GM21737 (cell line): ENCODE measurements at regions not wholly inside any gene's neighbourhood (a gene's known extent, or its start where the extent isn't known, plus 50 kb on each side); places are given as distances from the start of the nearest gene placed in this dataset.
"Not testable (repeated sequence)": the region's sequence is repeated elsewhere in the genome, so short reads cannot be mapped to it uniquely, and the experiment has no call there.

ENCODE experiments used
- ATAC-seq: cut with Tn5 transposase; IDR thresholded peaks from one replicate; pipeline ENCODE4 v1.9.1; 2021; ENCODE audit warnings: mild to moderate bottlenecking, moderate library complexity; ENCODE audit not compliant: unreplicated experiment

- ATAC-seq, result no peak
Observed at GRCh38 chr15:31217067-31217466, 109.6 kb upstream of the KLF13 start.

- ATAC-seq, result no peak
Observed at GRCh38 chr15:31217566-31218270, 108.9 kb upstream of the KLF13 start.

GRCh38 chr15:31219221-31219620 lies 107.4 kb upstream of the KLF13 start:
- ATAC-seq, result no peak

- no peak for ATAC-seq
Observed at GRCh38 chr15:31221936-31222515, 104.6 kb upstream of the KLF13 start.

GRCh38 chr15:31222773-31223341 lies 103.8 kb upstream of the KLF13 start:
- no peak for ATAC-seq

- no peak for ATAC-seq
Observed at GRCh38 chr15:31223478-31224350, 102.9 kb upstream of the KLF13 start.

- not testable (repeated sequence) for ATAC-seq
Observed at GRCh38 chr15:31224661-31225060, 102.0 kb upstream of the KLF13 start.

GRCh38 chr15:31225356-31225955 lies 101.2 kb upstream of the KLF13 start:
- ATAC-seq, result no peak

GRCh38 chr15:31226021-31226420 lies 100.6 kb upstream of the KLF13 start:
- no peak for ATAC-seq

GRCh38 chr15:31227235-31227634 lies 99.4 kb upstream of the KLF13 start:
- ATAC-seq, result no peak

- ATAC-seq, result no peak
Observed at GRCh38 chr15:31228011-31228484, 98.6 kb upstream of the KLF13 start.

- ATAC-seq, result peak; percentile 70
Observed at GRCh38 chr15:31228980-31229826, 97.4 kb upstream of the KLF13 start.

GRCh38 chr15:31230630-31231485 lies 95.8 kb upstream of the KLF13 start:
- ATAC-seq, result peak; percentile 75

GRCh38 chr15:31234815-31235214 lies 91.8 kb upstream of the KLF13 start:
- ATAC-seq, result no peak

GRCh38 chr15:31235311-31236183 lies 91.1 kb upstream of the KLF13 start:
- no peak for ATAC-seq

- no peak for ATAC-seq
Observed at GRCh38 chr15:31236184-31237042, 90.2 kb upstream of the KLF13 start.

- no peak for ATAC-seq
Observed at GRCh38 chr15:31237043-31237324, 89.7 kb upstream of the KLF13 start.
